Lower leg skin (tissue), 3 donors: ENCODE measurements at regions not wholly inside any gene's neighbourhood (a gene's known extent, or its start where the extent isn't known, plus 50 kb on each side); places are given as distances from the start of the nearest gene placed in this dataset.
"Not testable (repeated sequence)": the region's sequence is repeated elsewhere in the genome, so short reads cannot be mapped to it uniquely, and the experiment has no call there.

Source experiments
- POLR2A ChIP-seq, 2 donors: fragments of 450-650 bp; IDR thresholded peaks; one replicate each; pipeline ENCODE4 v1.6.1; 2016 to 2017; ENCODE audit warnings: antibody characterized with exemption in 2 of 2, mild to moderate bottlenecking in 1 of 2, moderate library complexity in 1 of 2
- TF ChIP-seq, protein P1 (sequence below), 3 donors: fragments of 450-650 bp; IDR thresholded peaks; one replicate each; pipeline ENCODE4 v1.5.1; 2016; ENCODE audit warnings: antibody characterized with exemption in 3 of 3, mild to moderate bottlenecking in 3 of 3, moderate library complexity in 2 of 3

- TF ChIP-seq, protein P1, sequence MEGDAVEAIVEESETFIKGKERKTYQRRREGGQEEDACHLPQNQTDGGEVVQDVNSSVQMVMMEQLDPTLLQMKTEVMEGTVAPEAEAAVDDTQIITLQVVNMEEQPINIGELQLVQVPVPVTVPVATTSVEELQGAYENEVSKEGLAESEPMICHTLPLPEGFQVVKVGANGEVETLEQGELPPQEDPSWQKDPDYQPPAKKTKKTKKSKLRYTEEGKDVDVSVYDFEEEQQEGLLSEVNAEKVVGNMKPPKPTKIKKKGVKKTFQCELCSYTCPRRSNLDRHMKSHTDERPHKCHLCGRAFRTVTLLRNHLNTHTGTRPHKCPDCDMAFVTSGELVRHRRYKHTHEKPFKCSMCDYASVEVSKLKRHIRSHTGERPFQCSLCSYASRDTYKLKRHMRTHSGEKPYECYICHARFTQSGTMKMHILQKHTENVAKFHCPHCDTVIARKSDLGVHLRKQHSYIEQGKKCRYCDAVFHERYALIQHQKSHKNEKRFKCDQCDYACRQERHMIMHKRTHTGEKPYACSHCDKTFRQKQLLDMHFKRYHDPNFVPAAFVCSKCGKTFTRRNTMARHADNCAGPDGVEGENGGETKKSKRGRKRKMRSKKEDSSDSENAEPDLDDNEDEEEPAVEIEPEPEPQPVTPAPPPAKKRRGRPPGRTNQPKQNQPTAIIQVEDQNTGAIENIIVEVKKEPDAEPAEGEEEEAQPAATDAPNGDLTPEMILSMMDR (IDR thresholded peaks at IDR 0.05): not testable (repeated sequence)
- not testable (repeated sequence) for TF ChIP-seq POLR2A (IDR thresholded peaks at IDR 0.05)
These were observed 522.1 kb downstream of the TMEM114 start for GRCh38 chr16:8068225-8068624.
